ENCODE measurements at regions not wholly inside any gene's neighbourhood (a gene's known extent, or its start where the extent isn't known, plus 50 kb on each side); places are given as distances from the start of the nearest gene placed in this dataset.
"Not testable (repeated sequence)": the region's sequence is repeated elsewhere in the genome, so short reads cannot be mapped to it uniquely, and the experiment has no call there.

DNA sequence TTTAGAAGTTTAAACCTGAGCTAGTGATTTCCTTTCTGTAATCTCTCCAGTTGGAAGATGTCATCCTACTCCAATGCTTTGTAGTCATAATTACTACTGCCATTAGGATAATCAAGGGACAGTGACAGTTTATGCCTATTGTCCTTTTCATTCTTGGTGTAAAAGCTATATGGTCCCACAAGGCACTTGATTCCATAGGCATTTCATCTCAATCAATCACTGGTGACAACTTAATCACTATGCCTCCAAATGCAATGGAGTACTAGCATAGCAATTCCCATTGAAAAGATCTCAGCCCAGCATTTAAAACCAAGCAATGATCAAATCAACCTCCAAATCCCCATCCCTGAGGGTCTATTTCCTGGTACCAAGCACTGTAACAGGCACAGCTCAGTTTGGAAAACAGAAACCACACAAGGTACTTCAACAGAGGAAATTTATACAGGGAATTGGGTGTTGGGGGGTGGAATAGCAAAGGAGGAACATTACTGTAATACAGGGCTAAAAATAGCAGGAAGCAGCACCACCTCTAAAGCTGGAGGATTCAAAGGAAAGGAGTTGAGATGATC, 51.0 kb downstream of the FHIP2A start:
- no peak for DNase-seq (ENCODE audit: low spot score)

DNA sequence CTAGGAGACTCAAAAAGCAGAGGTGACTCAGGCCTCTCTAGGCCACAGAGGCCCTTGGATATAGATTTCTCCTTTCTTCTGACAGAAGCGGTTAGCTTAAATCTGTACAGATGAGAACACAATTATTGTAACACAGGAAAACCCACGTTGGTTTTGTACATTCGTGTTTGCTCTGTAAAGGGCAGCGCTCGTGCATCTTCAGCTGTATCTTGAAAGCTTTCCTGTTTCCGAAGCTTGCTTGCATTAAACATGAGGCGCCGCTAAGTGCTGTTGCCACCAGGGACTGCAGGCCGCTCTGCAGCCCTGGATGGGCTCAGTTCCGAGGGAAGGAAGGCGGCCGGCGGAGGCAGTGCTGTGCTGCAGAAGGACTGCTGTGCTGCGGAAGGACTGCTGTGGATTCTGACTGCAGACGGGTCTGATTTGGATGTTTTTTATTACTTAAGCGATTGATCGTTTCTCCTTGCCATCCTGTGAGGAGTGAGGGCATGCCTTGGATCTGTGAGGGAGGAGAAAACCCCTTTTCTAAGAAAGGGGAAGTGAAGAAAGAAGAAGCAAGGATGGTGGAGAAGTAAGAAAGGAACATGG, 53.3 kb downstream of the FHIP2A start:
- no peak for DNase-seq (ENCODE audit: low spot score)

DNA sequence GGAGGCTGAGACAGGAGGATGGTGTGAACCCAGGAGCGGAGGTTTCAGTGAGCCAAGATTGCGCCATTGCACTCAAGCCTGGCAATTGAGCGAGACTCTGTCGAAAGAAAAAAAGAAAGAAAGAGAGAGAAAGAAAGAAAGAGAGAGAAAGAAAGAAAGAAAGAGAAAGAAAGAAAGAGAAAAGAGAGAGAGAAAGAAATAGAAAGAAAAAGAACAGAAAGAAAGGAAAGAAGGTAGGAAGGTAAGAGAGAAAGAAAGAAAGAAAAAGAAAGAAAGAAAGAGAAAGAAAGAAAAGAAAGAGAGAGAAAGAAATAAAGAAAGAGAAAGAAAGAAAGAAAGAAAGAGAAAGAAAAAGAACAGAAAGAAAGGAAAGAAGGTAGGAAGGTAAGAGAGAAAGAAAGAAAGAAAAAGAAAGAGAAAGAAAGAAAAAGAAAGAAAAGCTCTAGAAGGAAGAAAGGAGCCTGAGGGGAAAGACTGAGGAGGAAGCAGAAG, 54.1 kb downstream of the FHIP2A start:
- DNase-seq (ENCODE audit: low spot score) = not testable (repeated sequence)

DNA sequence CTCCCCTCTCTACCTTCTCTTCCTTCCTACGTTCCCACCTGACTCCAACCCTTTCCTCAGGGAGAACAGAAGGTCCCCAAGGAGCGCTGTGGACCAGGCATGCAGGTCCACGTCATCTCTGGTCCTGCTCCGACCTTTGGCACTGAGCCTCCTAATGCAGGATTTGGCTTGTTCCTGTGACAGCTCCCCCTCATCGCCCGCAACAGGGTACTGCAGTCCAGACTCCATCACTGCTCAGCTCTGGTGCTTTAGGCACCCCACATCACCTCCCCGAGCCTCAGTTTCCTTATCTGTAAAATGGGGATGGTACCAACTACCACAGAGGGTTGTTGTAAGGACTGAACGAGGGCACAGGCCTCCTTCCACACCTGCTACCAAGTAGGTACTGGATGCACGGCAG, 54.6 kb downstream of the FHIP2A start:
- no peak for DNase-seq (ENCODE audit: low spot score)

DNA sequence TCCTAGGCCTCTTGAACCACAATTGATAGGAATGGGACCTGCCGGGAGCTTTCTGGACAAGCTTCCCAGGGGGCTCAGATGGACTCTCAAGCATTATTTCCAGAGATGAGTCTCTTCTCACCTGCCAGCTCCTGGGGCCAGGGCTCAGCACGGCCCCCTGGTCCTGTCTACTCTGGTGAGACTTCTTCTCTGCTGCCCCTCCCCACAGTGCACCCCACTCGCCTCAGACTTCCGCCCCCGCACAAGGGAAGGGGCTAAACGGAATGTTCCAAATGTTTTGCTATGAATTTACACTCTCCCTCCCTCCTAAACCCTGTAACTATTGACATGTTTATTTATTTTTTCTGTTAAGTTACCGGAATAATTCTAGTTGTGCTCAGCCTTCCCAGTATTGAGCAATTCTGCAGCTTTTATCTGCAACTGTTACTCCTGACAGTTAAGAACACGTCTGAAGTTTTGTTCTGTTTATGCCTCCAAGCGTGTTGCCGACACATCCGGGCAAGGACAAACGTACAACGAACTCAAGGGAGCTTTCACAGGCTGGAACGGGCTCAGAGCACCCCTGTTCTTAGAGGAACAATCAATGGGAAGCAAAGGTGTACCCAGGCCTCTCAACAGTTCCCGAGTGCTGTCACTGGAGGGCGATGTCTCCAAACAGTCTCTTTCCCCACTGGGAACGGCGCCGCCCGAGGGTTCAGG, 55.2 kb downstream of the FHIP2A start:
- peak; percentile 11 for DNase-seq (ENCODE audit: low spot score)

DNA sequence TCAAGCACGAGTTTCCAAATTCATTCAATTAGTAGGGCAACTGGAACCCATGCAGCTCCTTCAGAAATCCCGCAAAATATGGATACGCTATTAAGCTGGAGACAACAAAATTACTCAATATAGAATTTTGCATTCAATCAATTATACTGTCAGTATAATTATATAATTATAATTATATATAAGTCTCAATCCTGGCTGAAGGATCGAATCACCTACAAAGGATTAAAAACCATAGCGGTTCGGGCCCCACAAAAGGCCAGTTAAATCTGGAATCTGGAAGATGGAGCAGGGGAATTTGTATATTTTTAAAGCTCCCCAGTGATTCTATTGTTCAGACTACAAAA, 55.7 kb downstream of the FHIP2A start:
- no peak for DNase-seq (ENCODE audit: low spot score)

DNA sequence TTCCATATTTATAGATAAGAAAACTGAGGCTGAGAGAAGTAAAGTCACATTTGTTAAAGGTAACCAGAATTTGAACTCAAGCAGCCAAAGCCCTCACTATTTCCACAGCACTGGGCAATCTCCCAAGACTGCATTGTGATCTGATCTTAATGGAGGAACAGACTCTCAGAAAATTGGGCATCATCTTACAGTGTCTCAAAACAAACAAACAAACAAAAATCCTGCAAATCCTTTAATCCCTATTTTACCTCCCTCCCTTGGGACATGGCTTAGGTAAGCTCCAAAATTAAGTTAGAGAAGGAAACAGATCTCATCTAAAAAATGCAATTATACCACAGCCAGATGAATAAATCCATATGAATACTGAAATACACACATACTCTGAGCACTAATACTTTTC, 57.5 kb downstream of the FHIP2A start:
- no peak for DNase-seq (ENCODE audit: low spot score)

DNA sequence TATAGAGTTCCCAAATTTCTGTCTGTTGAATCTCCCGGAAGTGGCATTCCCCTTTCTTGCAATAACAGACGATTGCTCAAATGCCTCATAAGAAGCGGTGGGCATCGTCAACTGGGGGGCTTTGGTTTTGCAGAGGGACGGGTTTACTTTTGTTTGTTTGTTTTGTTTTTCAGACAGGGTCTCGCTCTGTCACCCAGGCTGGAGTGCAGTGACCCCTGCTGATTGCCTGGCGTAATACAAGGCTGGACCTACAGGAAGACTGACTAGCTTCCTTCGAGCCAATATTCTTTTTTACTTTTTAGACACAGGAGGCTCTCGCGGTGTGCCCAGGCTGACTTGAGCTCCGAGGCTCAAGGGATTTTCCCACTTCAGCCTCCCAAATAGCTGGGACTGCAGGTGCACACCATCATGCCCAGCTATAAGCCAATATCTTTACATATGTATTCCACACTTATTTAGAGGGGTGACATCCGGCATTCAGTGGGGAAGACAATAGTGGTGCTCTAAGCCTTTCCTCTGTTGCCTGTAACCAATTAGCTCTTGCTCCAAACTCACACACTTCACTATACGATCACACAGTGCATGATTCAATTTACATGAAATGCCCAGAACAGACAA, 58.1 kb downstream of the FHIP2A start:
- peak; percentile 44 for DNase-seq (ENCODE audit: low spot score)

DNA sequence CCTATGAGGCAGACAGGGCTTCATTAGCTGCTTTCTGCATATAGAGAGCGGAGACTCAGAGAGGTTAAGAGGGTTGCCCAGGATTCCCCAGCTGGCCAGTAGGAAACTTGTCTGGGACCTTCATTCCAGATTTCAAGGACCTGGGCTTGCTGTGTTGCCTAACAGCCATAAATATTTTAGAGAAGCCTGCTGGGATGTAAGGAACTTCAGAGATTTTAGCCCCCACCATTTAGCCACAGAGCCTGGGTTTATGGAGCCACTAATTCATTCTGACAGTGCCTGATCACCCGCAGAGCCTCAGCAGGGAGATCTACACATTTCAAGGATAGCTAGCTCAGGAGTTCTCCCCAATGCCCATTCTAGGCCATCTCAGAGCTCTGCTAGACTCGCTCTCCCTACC, 56.6 kb upstream of the TRUB1 start:
- no peak for DNase-seq (ENCODE audit: low spot score)

DNA sequence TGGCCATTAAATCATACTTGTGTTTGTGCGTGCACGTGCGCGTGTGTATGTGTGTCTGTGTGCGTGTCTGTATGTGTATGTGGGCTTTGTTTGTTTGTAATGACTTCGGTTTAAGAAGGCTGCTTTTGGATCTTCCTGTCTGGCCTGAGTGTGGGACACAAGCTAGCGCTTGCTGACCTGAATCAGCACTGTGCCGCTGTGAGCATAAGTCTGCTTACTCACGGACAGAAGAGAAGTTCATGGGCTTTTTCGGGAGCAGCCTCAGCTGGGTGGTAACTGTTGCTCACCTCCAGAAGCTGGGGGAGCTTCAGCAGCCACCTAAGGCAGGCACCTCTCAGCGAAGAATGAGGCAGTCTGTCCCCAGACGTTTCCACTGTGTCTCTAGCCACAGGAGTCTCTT, 56.1 kb upstream of the TRUB1 start:
- no peak for DNase-seq (ENCODE audit: low spot score)

DNA sequence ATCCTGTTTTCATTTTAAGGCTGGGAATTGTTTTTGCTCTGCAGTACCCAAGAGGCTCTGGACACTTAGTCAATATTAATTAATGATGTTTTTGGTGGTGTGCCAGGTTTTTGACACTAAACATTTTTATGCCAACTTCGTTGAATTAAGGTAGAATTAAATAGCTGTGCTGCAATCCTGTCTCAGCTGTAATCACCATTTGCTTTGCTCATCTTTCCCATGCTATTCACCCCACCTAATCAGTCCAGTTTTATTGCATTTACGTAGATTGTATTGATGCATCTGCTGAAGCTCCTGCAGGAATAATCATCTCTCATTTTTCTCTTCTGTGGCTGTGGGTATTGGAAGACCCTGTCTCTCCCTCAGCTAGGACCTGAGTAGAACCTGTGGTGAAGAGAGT, 52.6 kb upstream of the TRUB1 start:
- DNase-seq (ENCODE audit: low spot score) = no peak
